Activated CD8-positive, alpha-beta memory T cell treated with anti-CD3 and anti-CD28 coated beads for 1 hour (primary cell): ENCODE measurements at regions not wholly inside any gene's neighbourhood (a gene's known extent, or its start where the extent isn't known, plus 50 kb on each side); places are given as distances from the start of the nearest gene placed in this dataset.

Experiments
- DNase-seq, 2 donors: peaks; one replicate each; pipeline ENCODE4 v3.0.0-alpha.2; 2020; ENCODE audit warnings: low read depth in 1 of 2; ENCODE audit errors: extremely low read depth in 1 of 2

DNA sequence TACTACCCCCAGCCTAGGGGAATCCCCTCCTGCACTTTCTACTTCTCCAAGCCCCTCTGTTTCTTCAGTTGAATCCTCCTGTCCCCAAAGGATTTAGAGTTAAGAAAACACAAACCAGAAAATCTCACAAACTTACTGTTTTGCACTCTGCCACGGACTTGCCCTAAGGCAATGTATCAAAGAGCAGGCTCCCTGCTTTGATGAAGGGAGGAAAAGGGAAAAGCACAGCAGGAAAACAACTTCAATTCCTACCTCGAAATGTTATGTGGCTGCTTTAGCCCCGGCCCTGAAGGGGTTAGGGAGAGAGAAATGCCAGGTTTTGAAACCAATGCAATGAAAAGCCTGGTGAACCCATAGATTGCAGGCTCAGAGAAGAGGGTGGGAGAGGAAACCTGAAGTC is 254.7 kb downstream of the MAN2A1 start:
- no peak for DNase-seq

DNA sequence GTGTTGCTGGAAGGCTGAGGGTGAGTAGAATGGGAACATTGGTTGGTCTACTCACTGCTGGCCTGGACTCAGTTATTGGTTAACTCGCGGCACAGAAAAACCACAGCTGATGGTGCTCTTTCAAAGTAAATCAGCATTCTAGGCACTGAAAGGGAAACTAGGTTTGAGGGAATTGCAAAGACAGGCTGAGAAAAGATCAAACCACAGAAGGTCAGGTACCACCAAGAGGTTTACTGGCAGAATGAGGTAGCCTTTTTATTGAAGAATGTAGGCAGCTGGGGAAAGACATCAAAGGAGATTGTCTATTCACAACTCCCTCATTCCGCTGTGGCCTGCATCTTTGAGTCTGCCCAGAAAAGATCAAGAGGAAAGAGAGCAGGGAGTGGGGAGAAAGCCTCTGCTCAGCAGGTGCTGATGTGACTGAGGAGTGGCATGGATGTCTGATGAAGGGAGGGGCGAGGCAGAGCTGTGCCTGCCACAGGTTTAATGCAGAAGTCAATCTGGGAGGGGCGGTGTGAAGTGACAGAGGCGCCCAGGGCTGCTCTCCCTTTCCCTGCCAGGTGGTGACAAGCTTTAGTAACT is 255.5 kb downstream of the MAN2A1 start:
- no peak for DNase-seq

DNA sequence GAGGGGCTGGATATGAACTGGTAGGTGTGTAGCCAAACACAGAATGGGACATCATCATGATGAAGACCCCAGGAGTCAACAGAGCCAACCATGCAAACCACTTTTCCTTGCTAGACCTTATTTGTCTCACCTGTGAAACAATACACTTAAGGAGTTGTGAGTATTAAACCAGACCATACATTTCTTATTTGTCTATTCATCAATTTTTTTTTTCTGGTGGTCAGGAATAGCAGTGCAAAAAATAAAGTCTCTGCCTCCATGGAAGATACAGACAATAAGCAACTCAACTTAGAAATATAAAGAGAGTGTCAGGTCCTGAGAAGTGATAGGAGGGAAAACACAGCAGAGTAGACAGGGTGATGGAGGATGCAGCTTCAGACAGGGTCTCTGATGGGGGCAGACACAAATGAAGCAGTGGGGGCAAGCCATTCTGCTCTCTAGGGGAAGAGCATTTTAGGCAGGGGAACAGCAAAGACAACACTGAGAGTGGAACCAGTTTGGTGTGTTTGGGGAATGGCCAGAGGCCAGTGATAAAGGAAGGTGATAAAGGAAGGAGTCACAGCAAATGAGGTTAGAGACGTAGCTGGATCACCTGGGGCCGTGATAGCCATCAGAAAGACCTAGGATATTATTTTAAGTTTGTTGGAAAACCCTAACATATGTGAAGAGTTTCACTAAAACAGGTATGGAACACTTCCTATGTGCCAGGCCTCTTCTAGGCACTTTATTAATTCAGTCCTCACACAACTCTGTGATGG is 256.2 kb downstream of the MAN2A1 start:
- DNase-seq = no peak

DNA sequence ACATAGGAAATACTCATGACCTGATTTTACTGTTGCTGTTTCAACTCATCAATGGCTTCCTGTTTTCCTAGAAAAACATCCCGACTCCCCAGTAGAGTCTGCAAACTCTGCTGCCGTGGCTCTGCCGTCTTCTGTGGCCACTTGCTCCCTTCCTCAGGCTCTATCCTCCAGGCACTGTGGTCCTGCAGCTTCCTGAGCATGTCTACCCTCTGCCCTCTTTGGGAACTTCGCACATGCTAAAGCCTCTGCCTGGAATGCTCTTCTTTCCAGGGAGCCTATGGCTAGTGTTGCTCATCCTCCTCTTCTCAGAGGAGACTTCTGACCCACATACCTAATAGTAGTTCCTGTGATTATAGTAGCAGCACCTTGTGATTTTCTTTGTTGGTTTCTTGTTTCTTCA is 256.9 kb downstream of the MAN2A1 start:
- DNase-seq = no peak

DNA sequence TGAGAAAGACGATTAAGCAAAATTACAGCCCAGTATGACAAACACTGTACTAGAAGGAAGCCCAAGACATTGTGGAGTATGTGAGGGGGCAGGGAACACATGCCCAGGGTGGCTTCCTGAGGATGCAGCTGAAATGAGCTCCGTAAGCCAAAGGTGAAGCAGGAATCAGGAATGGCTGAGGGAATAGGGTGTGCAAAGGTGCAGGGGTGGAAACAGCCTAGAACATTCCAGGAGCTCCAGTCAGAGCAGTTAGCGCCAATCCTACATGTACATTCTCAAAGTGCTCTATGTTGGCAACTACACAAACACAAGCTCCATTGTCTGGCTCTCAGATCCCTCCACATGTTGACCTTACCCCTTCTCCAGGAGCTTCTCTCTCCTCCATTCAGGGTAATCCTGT is 257.9 kb downstream of the MAN2A1 start:
- no peak for DNase-seq

DNA sequence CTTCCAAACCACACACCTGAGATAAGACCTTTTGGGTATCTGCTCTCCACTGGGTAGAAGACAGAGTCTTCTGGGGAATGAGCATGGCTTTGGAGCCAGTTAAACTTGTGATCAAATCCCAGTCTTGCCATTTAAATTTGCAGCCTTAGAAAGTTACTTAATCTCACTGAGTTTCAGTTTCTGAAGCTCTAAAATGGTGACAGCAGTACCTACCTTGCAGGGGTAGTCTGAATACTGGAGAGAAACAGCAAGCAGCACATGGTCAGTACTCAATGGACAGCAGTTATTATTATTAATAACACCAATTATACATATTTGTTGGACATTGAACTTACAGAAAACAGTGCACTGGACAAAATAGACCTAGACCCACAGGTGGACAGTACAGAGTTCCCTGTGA is 260.9 kb downstream of the MAN2A1 start:
- DNase-seq = no peak

DNA sequence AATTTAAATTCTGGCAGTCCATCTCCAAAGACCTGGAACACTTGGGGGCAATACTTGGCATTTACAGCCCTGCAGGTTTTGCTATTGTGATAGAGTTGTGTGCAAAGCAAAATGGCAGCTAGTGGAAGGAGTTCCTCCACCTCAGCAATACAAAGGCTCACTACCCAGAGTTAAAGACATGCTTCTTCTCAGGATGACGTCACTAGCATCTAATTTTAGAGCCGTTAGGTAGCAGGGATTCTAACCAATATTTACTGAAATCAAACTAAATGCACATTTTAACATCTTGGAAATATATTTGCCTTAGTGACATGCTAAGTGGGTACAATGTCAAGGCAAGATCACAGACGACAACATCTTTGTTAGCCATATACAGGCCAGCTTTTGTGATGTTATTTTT is 261.6 kb downstream of the MAN2A1 start:
- DNase-seq = no peak

DNA sequence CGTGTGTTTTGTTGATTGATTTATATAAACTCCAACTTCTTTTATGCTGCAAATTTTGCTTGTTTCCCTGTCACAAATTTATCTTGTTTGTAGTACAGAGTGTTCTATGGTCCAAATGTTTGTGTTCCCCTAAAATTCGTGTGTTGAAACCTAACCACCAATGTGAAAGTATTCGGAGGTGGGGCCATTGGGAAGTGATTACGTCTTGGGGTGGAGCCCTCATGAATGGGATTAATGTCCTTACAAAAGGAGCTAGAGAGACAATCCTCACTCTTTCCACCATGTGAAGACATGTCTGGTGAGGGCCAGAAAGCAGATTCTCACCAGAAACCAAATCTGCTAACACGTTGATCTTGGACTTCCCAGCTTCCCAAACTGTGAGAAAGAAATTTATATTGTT is 262.0 kb downstream of the MAN2A1 start:
- DNase-seq = no peak

DNA sequence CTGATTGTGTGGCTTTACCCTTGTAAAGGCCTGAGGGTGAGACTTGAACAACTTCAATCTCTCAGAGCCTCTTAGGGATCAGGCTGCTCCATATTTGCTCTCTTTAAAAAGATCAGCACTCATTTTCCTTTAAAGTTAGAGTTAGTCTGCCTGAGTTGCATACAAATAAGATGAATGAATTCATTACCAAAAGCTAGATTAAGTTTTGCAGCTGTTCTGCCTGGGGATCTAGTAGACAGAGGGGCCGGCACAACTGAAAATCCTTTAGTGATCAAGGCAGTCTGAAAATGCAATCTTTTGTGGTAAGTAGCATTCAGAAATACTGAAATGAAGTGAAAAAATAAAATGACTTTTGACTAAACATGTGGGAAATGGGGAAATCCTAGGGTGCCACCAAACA is 264.0 kb downstream of the MAN2A1 start:
- no peak for DNase-seq

DNA sequence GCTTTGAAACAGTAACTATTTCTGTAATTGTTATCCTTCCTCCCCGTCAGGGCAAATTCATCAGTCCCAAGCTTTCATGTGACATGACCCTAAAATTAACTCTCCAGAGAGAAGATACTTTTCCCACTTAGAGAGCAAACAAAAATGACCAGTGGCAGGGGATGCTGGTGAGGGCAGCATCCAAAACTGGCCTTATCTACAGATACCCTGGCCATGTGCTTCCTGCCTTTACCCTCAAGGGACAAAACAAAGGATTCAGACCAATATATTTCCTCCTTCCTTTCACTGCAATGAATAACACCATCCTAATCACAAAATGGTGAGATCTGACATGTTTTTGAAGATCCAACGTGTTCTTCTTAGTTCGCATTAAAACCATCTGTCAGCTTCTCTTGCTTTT is 267.2 kb downstream of the MAN2A1 start:
- no peak for DNase-seq

DNA sequence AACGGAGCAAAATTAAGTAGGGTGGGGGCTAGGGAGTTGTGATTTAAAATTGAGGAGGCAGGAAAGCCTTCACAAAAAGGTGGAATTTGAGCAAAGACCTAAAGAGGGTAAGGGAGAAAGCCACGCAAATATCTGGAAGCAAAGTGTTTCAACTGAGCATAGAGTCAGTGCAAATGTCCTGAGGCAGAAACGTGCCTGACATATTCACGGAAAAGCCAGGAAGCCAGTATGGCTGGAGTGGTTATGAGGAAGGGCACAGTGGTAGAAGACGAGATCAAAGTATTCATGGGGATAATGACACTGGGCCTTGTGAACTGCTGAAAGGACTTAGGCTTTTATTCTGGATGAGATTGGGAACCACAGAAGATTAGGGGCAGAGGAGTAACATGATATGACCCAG is 268.4 kb downstream of the MAN2A1 start:
- DNase-seq = no peak

DNA sequence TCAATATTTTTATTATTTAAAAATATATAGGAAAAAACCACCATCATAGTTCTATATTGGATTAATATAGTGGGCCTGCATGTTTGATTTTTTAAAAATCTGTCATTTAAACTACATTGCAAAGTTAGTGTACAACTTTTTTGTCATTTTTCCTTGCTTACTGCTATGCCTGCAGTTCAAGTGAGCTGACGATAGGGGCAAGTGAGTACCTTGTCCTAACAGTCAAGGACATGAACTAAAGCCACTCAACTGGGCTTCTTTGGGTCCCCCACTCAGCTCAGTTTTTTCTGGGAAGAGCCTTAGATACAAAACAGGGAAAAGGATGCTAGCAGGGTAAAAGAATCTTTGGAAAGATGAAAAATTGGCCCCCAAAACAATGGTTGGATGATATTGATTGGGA is 269.9 kb downstream of the MAN2A1 start:
- DNase-seq = no peak

DNA sequence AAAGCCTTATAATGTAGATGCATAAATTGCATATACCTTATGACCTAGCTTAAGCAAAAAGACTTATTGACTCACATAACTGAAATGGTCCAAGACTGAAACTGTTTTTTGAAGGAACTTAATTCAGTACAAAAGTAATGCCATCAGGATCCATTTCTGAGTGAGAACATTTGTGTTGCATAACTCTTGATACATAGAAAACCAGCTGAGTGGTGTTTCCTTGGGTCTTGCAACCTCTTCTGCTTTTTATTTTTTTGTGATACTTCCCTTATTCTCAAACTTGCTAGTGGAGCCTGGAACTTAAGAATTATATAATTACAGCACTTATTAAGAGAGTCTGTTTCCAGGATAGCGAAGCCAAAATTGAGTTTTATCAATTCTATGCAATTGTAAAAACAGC is 272.0 kb downstream of the MAN2A1 start:
- no peak for DNase-seq

DNA sequence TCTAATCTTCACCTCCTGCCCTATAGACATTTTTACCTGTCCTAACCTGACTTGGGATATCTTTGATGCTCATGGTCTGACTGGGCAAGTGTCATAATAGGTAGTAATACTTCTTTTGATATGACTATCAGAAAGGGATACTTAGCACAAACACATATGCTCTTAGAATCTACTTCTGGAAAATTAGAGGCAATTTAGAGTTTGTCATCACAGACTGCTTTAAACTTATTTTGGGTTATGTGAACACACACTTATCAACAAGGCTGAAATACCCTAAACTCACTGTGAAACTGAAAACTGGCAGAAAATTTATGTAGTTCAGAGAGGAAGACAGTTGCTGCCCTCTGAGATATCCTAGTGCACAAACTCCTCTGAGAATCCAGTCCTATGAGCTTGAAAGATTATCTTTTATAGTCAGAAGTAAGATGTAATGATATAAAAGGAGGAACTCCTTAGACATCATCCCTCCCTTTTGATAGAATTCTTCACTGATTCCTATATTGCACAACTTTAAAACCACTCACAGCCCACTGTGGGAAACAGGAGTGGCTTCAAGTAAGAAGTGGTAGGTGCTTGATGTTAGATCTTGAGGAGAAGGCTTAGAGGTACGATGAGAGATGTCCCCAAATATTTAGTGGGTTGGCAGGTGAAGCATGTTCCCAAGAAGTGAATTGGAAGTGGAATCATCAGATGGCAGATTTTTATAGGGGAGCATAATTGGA is 273.3 kb downstream of the MAN2A1 start:
- no peak for DNase-seq

DNA sequence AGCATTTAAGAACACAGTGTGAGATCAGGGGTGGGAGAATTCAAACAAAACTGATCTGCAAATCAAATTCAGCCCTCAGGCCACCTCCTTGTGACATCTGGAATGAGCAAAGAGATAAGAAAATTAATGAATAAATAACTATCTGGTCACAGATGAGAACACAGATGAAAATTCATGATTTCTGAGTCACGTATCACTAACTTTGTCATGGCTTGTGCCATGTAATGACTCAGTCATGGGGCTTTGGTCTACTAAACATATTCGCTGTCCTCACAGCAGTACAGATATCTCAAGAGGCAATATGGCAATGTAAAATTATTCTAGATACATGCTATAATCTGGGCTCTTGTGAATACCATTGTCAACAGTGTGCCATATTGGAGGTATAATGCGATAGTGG is 274.4 kb downstream of the MAN2A1 start:
- no peak for DNase-seq

DNA sequence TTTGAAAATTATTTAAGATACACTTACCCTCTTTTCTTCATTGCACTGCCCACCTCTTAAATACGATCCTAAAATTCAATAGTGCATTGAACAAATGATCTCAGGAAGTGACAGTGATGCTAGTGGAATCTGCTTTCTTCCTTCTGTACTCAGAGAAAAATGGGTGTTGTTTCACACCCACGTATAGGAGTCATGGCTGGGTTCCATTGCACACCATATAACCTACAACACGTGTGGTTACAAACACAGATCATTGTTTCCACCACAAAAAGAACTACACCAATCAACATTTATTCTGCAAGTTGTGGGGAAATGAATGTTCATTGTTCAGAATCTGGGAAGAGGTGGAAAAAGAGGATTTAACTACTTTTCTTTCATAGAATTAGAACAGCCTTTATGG is 275.9 kb downstream of the MAN2A1 start:
- DNase-seq = no peak

DNA sequence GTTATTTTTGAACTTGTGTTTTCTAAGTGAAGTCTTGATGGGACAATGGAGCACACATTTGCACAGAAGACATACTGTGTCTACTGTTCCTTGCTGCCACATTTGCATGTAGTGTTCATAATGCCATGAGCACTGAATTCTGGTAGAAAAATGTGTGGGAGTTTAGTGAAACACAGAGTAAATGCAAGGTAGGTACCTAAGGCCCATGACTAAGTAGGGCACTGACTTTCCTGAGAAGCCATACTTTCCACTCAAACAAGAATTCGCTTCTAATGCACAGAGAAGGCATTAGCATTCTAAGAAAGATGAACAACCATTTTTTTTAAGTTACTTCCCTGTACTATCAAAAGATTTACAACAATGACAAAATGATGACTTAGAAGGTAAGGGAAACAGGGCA is 282.2 kb downstream of the MAN2A1 start:
- DNase-seq = no peak

DNA sequence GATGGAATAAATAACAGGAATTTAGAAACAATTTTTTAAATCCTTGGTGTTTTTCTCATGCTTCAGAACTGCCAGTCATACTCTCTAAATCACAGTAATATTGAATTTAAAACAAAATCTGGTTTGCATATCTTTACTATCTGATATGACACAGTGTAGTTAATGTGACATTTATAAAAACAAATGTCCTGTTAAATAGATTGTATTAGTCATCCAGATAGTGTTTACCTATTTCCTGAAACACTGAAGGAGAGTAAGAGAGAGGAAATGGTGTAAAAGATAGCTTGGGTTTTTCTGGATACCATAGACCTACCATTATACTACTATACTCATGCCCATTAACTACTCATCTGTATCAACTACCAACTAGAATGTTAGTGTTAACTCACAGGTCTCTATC is 292.3 kb downstream of the MAN2A1 start:
- DNase-seq = no peak

DNA sequence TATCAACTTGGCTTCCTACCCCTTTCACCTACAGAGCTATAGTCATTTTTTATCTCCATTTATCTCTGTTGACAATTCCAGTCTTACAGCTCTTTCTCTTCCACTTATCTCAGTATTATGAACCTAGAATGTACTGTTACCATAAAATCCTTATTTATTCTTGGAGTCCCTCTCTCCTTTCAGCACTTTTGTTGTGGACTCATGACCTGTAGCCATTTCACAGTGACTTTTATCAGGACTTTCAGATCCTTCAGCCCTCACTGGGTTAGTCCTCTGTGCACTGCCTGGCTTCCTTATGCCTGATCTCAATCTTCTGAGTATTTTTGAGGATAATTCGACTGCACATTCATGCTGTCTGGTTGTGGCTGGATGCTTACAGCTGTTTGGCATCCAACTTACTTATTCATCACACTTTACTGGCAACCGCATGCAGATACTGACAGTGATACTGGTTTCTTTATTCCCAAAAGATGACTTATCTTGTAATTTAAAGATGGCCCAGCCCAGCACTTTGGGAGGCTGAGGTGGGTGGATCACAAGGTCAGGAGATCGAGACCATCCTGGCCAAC is 293.3 kb downstream of the MAN2A1 start:
- DNase-seq = no peak

DNA sequence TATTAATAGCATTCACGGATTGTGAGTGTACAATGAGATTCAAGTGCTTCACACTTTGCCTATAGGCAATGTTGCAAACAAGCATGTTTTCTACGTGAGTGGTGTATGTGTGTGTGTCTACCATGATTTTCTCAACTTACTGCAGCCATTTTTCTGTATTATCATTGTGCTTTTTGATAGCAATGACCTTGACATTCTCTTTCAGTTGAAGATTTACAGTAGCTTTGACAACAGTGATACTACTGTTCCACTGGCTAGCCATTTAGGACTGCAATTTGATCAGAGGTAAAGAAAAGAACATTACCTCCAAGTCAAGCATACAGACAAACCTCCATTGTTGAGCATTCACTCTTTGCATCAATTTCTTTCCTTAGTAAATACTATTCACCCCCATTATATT is 297.0 kb downstream of the MAN2A1 start:
- no peak for DNase-seq

DNA sequence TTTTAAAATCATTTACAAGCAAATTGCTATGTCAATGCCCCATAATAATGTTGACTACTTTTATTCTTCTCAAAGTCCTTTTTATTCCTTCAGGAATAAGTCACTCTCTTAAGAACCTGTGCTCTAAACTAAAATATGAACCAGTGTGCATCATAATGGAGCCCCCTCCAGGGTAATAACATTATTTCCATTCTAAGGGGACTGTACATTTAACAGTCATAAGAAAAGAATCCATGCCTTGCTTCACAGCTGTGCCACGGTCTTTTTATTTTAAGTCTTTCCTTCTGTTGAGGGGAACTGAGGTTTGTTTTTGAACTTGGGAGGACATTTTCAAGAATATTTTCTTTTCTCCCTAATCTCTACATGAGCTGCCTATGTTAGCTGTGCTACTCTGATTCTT is 297.6 kb downstream of the MAN2A1 start:
- DNase-seq = no peak

DNA sequence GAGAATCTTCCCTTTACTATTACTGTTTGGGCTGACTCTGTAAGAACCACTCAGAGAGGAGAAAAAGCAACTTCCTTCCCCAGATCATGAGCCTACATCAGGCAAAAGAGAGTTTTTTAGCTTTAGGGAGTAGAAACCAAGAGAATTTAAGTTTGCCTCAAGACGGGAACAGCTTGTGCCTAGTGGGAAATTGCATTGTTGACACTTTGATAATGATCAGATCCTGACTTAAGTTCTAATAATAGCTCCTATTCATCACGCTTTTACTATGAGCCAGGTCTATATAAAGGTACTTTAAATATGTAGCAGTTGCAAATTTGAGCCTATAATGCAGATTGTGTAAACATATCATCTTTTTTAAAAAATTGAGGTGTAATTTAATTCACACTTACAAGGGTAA is 298.2 kb downstream of the MAN2A1 start:
- DNase-seq = no peak
